ENCODE measurements at regions not wholly inside any gene's neighbourhood (a gene's known extent, or its start where the extent isn't known, plus 50 kb on each side); places are given as distances from the start of the nearest gene placed in this dataset.

- no peak for TF ChIP-seq SIN3A (IDR thresholded peaks at IDR 0.05; ENCODE audit: borderline replicate concordance, insufficient read depth, low read length)
- TF ChIP-seq, protein P1, sequence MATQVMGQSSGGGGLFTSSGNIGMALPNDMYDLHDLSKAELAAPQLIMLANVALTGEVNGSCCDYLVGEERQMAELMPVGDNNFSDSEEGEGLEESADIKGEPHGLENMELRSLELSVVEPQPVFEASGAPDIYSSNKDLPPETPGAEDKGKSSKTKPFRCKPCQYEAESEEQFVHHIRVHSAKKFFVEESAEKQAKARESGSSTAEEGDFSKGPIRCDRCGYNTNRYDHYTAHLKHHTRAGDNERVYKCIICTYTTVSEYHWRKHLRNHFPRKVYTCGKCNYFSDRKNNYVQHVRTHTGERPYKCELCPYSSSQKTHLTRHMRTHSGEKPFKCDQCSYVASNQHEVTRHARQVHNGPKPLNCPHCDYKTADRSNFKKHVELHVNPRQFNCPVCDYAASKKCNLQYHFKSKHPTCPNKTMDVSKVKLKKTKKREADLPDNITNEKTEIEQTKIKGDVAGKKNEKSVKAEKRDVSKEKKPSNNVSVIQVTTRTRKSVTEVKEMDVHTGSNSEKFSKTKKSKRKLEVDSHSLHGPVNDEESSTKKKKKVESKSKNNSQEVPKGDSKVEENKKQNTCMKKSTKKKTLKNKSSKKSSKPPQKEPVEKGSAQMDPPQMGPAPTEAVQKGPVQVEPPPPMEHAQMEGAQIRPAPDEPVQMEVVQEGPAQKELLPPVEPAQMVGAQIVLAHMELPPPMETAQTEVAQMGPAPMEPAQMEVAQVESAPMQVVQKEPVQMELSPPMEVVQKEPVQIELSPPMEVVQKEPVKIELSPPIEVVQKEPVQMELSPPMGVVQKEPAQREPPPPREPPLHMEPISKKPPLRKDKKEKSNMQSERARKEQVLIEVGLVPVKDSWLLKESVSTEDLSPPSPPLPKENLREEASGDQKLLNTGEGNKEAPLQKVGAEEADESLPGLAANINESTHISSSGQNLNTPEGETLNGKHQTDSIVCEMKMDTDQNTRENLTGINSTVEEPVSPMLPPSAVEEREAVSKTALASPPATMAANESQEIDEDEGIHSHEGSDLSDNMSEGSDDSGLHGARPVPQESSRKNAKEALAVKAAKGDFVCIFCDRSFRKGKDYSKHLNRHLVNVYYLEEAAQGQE (IDR thresholded peaks at IDR 0.05; ENCODE audit: insufficient read depth in 1 of 2, low read depth in 2 of 2, low read length in 2 of 2) = no peak
- no peak for TF ChIP-seq POLR2AphosphoS5 (IDR thresholded peaks at IDR 0.05; ENCODE audit: low read depth, low read length)
- no peak for TF ChIP-seq FOXP2 (optimal IDR thresholded peaks at IDR 0.05; ENCODE audit: borderline replicate concordance, extremely low read depth, extremely low read length, insufficient read depth)
- no peak for TF ChIP-seq TAF1 (IDR thresholded peaks at IDR 0.05; ENCODE audit: borderline replicate concordance, insufficient read depth, low read length)
Observed at GRCh38 chr20:58064411-58065010, 163.9 kb downstream of the ANKRD60 start.

DNA sequence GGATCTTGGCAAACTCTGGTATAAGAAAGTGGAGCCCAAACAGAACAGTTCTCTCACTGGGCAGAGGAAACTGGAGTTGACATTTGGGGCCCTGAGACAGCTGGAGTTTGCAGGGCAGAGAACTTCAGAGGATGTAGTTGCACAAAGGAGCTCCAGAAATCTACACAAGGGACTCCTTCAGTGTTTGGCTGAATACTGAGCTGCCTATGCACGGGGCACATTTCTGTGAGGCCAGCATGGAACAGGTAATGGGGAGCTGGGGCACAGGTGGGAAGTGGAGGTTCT is 169.3 kb downstream of the ANKRD60 start:
- TF ChIP-seq POLR2AphosphoS5 (IDR thresholded peaks at IDR 0.05; ENCODE audit: low read depth, low read length) (no peak), SIN3A (IDR thresholded peaks at IDR 0.05; ENCODE audit: borderline replicate concordance, insufficient read depth, low read length) (no peak), FOXP2 (optimal IDR thresholded peaks at IDR 0.05; ENCODE audit: borderline replicate concordance, extremely low read depth, extremely low read length, insufficient read depth) (no peak), TAF1 (IDR thresholded peaks at IDR 0.05; ENCODE audit: borderline replicate concordance, insufficient read depth, low read length) (no peak)
- TF ChIP-seq, protein P1 (IDR thresholded peaks at IDR 0.05; ENCODE audit: insufficient read depth in 1 of 2, low read depth in 2 of 2, low read length in 2 of 2) = no peak

DNA sequence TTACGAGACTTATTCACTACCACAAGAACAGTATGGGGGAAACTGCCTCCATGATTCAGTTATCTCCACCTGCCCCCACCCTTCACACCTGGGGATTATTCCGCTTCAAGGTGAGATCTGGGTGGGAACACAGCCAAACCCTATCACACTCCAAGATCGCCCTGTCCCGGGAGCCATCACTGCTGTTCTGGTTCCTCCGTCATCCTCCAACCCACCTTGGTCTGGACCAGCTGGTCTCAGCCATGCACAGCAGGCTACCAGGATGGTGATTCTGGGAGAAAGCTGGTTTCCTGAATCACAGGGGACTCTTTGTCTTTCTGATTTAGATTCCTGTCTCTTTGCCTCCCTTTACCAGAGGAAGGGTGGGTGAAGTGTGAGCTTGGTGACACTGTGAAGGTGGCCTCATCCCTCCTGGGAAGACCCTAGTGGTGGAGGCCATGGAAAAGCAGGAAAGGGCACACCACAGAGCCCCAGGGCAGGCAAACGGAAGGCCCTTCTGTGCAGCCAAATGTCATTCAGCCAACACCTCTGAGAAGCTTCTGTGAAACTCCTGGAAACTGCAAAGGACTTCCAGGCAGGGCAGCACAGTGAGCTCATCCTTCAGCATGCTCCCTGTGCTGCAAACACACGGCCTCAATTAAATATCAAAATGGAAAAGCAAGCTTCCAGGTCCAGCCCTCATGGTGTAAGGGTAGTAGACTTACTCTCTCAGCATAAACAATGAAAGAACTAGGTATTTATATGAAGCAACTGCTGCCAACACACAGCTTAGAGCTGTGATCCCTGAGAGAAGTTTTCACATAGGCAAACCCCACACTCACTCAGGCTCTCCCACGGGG is 169.8 kb downstream of the ANKRD60 start:
- TF ChIP-seq POLR2AphosphoS5 (IDR thresholded peaks at IDR 0.05; ENCODE audit: low read depth, low read length) (no peak), SIN3A (IDR thresholded peaks at IDR 0.05; ENCODE audit: borderline replicate concordance, insufficient read depth, low read length) (no peak), FOXP2 (optimal IDR thresholded peaks at IDR 0.05; ENCODE audit: borderline replicate concordance, extremely low read depth, extremely low read length, insufficient read depth) (no peak), TAF1 (IDR thresholded peaks at IDR 0.05; ENCODE audit: borderline replicate concordance, insufficient read depth, low read length) (no peak)
- TF ChIP-seq, protein P1 (IDR thresholded peaks at IDR 0.05; ENCODE audit: insufficient read depth in 1 of 2, low read depth in 2 of 2, low read length in 2 of 2) = no peak

- no peak for TF ChIP-seq TAF1 (IDR thresholded peaks at IDR 0.05; ENCODE audit: borderline replicate concordance, insufficient read depth, low read length)
Observed at GRCh38 chr20:58056921-58057686, 171.3 kb downstream of the ANKRD60 start.

GRCh38 chr20:58056021-58056591 is 172.3 kb downstream of the ANKRD60 start:
- TF ChIP-seq SIN3A (IDR thresholded peaks at IDR 0.05; ENCODE audit: borderline replicate concordance, insufficient read depth, low read length) (no peak), TAF1 (IDR thresholded peaks at IDR 0.05; ENCODE audit: borderline replicate concordance, insufficient read depth, low read length) (no peak), POLR2AphosphoS5 (IDR thresholded peaks at IDR 0.05; ENCODE audit: low read depth, low read length) (no peak), FOXP2 (optimal IDR thresholded peaks at IDR 0.05; ENCODE audit: borderline replicate concordance, extremely low read depth, extremely low read length, insufficient read depth) (no peak)
- TF ChIP-seq, protein P1 (IDR thresholded peaks at IDR 0.05; ENCODE audit: insufficient read depth in 1 of 2, low read depth in 2 of 2, low read length in 2 of 2) = no peak
